BJ (cell line): ENCODE measurements at regions not wholly inside any gene's neighbourhood (a gene's known extent, or its start where the extent isn't known, plus 50 kb on each side); places are given as distances from the start of the nearest gene placed in this dataset.
"Not testable (repeated sequence)": the region's sequence is repeated elsewhere in the genome, so short reads cannot be mapped to it uniquely, and the experiment has no call there.

Source experiments
- CTCF ChIA-PET: fragments of 350-600 bp; formaldehyde crosslinking; extraction: SDS; loops from one replicate; lab custom pipeline; 2021; ENCODE audit warnings: antibody characterized with exemption, inconsistent platforms; lab: Yijun Ruan, JAX
- POLR2A ChIA-PET: fragments of 300-600 bp; sonication (Branson Sonifier 250); formaldehyde crosslinking; extraction: SDS; loops from one replicate; lab custom pipeline; 2021; ENCODE audit warnings: antibody characterized with exemption; lab: Charles Lee
- DNase-seq: peaks from one replicate; pipeline ENCODE4 v3.0.0-alpha.2; 2011; ENCODE audit warnings: low read depth
- H3K27me3 ChIP-seq: 2 replicates; pipeline ENCODE4 v1.6.0; 2011; ENCODE audit warnings: low read length; ENCODE audit not compliant: control insufficient read depth, insufficient read depth
- H3K36me3 ChIP-seq: 2 replicates; pipeline ENCODE4 v1.5.1; 2011; ENCODE audit warnings: low read length; ENCODE audit not compliant: control insufficient read depth, insufficient read depth
- H3K4me3 ChIP-seq: 2 replicates; pipeline ENCODE4 v1.5.1; 2011; ENCODE audit warnings: low read depth, mild to moderate bottlenecking, control low read depth, low read length
- TF ChIP-seq, protein P1 (sequence below): IDR thresholded peaks from 2 replicates; pipeline ENCODE4 v1.5.1; 2011; ENCODE audit warnings: low read depth, mild to moderate bottlenecking, control low read depth, inconsistent platforms, low read length, moderate library complexity; ENCODE audit not compliant: insufficient read depth

DNA sequence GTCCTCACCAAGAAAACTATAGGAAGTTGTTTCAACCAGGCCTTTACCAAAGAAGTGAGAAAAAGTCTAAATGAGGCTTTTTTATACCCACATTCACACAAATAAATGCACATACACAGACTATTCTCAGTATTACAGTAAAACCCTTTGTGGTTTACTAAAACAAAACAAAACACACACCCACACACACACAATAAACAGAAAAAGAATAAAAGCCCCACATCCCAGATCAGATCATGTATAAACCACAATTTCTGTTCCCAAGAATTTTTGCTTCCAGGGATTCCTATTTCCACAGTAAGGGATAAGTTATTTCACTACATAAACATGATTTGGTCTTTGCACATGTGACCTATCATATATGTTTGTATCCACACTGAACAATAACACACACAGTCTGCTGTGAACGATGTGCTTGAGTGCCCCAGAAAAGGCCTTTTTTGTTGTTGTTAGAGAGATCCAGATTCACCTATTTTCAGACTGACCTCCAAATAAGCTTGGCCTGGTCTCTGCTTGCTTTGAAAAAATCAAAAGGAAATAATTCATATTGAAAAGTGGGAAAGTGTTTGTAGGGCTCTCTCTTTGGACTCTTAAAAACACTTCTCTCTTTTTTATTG lies 283.4 kb upstream of the ATP11B start:
- Histone ChIP-seq H3K4me3 (no peak overlapping the region), H3K36me3 (no peaks in the 10 kb centered on the region), H3K27me3 (no peaks in the 10 kb centered on the region)
- ChIA-PET POLR2A (no interaction called here), CTCF (no interaction called here)
- no peak for DNase-seq
- TF ChIP-seq, protein P1, sequence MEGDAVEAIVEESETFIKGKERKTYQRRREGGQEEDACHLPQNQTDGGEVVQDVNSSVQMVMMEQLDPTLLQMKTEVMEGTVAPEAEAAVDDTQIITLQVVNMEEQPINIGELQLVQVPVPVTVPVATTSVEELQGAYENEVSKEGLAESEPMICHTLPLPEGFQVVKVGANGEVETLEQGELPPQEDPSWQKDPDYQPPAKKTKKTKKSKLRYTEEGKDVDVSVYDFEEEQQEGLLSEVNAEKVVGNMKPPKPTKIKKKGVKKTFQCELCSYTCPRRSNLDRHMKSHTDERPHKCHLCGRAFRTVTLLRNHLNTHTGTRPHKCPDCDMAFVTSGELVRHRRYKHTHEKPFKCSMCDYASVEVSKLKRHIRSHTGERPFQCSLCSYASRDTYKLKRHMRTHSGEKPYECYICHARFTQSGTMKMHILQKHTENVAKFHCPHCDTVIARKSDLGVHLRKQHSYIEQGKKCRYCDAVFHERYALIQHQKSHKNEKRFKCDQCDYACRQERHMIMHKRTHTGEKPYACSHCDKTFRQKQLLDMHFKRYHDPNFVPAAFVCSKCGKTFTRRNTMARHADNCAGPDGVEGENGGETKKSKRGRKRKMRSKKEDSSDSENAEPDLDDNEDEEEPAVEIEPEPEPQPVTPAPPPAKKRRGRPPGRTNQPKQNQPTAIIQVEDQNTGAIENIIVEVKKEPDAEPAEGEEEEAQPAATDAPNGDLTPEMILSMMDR = no peak

DNA sequence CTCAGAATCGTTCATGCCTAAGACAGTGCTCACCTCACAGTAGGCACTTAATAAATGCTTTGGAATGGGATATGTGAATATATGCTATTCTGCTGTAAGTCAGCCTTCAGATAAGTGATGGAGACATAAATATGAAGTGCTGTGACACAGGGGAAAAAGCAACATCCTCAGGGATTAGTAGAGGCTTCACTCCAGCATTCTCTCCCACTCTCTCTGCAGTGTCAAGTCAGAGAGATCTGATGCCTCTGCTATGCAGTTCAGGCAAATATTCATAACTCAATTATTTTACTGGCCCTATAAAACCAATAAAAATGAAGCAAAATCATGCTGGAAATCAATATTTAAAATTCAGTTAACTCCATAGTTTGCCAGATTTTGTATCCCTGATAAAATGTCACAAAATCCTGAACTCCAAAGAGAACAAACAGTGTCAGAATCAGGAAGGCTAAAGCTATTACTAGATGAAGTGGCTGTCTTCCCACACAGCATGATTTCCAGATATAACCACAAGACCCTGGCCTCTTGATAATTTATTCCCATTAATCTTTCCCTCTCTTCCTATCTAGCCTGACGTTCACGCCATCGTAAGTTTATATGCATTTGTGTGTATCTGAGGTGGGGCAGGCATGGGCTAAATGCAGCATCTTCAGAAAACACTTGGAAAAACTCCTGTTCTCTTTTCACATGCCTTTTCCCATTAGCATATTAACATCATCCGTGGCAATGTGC lies 278.9 kb upstream of the ATP11B start:
- TF ChIP-seq, protein P1 = no peak
- DNase-seq = no peak
- Histone ChIP-seq H3K27me3 (no peaks in the 10 kb centered on the region), H3K36me3 (no peaks in the 10 kb centered on the region), H3K4me3 (no peak overlapping the region)
- ChIA-PET POLR2A (no interaction called here), CTCF (no interaction called here)

DNA sequence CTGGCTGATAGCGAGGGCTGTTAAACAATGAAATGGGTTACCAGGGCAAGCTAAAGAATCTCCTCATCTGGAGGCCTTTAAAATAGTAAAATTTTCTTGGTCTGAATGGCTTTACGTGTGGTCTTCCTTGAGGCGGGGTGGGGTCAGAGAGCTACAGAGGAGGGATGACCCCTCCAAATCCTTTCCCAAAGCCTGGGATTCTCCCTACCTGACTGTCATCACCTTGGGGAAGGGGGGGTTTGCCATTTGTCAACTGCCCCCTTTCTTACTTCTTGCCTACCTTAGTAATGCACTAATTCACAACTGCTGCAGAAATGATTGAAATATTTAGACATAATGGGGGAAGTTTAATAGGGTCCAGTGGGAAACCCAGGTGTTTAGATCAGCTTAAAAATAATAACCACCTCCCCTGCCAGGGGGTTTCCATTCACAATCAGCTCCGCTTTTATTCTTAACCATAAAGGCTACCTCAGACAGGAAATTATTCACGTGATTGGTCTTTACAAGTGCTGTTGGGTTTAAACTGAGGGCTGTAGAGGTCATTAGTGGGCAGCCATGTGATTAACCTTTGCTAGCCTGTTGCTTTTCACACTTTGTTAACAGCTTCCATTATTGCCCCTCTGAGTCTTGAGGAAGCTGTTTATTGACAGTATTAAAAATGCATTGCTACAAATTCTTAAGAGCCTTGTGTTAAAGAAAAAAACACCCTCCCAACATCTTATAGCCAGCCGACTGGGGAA lies 276.5 kb upstream of the ATP11B start:
- DNase-seq = no peak
- POLR2A ChIA-PET = no interaction called here
- CTCF ChIA-PET = no interaction called here
- Histone ChIP-seq H3K36me3 (no peaks in the 10 kb centered on the region), H3K4me3 (no peak overlapping the region), H3K27me3 (no peaks in the 10 kb centered on the region)
- TF ChIP-seq, protein P1 = no peak

DNA sequence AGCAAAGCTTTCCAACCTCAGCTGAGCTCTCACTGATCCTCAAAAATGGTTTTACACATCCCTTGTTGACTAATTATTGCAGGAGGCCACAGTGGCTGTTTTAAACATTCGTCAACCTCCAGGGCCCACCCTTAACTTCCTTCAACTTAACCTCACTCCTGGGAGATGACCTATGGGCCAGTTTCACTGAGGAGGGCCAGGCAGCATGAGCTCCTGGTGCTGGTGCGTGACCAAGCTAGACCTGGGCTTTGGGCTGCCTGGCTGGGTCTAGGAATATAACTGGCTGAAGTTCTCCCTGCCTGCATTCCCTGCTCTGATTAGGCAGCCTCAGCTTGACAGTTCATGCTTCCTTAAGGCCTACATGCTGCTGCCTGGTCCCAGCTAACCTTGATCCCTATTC lies 273.7 kb upstream of the ATP11B start:
- TF ChIP-seq, protein P1 = no peak
- ChIA-PET POLR2A (no interaction called here), CTCF (no interaction called here)
- Histone ChIP-seq H3K4me3 (no peak overlapping the region), H3K36me3 (no peaks in the 10 kb centered on the region), H3K27me3 (no peaks in the 10 kb centered on the region)
- no peak for DNase-seq

DNA sequence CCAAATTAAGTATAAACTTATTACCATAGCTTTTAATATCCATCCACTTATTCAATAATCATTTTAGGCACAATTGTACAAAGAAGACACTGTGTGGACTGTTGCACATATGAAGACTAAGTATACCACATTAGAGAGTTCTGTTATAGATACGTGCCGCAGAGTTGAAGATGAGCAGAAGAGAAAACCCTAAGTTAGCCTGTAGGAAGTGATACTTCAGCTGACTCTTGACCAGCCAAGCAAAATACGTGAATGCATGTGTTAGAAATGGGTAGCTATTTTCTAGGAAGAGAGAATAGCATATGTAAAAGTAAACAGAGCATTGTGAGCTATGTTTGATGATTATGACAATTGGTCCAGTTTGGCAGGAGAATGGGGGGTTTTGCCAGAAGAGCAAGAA lies 272.0 kb upstream of the ATP11B start:
- Histone ChIP-seq H3K27me3 (no peaks in the 10 kb centered on the region), H3K4me3 (no peak overlapping the region), H3K36me3 (no peaks in the 10 kb centered on the region)
- TF ChIP-seq, protein P1 = no peak
- CTCF ChIA-PET = no interaction called here
- POLR2A ChIA-PET = no interaction called here
- DNase-seq = no peak

DNA sequence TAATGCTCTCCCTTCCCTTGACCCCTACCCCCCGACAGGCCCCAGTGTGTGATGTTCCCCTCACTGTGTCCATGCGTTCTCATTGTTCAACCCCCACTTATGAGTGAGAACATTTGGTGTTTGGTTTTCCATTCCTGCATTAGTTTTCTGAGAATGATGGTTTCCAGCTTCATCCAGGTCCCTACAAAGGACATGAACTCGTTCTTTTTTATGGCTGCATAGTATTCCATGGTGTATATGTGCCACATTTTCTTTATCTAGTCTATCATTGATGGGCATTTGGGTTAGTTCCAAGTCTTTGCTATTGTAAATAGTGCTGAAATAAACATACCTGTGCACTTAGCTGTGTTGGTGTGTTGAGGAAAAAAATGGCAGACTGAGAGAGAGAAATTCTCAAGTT lies 269.9 kb upstream of the ATP11B start:
- H3K36me3 ChIP-seq, H3K27me3 ChIP-seq, H3K4me3 ChIP-seq, CTCF ChIA-PET, POLR2A ChIA-PET, DNase-seq: not testable (repeated sequence)
